C4-2B (cell line): ENCODE measurements at regions not wholly inside any gene's neighbourhood (a gene's known extent, or its start where the extent isn't known, plus 50 kb on each side); places are given as distances from the start of the nearest gene placed in this dataset.

Experiments used
- ZFX ChIP-seq: fragments of 450-650 bp; IDR thresholded peaks from 2 replicates; pipeline ENCODE4 v1.6.1; 2017
- TF ChIP-seq, protein P1 (sequence below): fragments of 450-650 bp; conservative IDR thresholded peaks from 2 replicates; pipeline ENCODE4 v1.5.1; 2017; ENCODE audit warnings: mild to moderate bottlenecking

DNA sequence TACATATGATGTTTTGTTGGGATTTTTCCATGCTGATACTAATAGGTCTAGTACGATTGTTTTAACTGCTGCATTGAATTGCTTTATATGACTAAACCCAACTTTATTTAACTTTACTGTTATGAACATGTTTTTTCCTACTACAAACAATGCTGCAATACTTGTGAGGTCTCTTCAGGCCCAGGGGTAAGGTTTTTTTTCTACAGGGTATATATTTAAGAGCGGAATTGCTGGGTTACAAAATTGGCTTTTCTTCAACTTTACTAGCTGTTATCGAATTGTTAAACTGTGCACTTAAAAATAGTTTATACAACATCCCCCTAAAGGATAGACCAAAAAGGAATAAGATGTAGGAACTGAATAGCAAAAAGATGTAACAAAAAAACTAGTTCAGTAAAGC, 78.5 kb upstream of the TMEM178A start:
- TF ChIP-seq, protein P1, sequence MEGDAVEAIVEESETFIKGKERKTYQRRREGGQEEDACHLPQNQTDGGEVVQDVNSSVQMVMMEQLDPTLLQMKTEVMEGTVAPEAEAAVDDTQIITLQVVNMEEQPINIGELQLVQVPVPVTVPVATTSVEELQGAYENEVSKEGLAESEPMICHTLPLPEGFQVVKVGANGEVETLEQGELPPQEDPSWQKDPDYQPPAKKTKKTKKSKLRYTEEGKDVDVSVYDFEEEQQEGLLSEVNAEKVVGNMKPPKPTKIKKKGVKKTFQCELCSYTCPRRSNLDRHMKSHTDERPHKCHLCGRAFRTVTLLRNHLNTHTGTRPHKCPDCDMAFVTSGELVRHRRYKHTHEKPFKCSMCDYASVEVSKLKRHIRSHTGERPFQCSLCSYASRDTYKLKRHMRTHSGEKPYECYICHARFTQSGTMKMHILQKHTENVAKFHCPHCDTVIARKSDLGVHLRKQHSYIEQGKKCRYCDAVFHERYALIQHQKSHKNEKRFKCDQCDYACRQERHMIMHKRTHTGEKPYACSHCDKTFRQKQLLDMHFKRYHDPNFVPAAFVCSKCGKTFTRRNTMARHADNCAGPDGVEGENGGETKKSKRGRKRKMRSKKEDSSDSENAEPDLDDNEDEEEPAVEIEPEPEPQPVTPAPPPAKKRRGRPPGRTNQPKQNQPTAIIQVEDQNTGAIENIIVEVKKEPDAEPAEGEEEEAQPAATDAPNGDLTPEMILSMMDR, result no peak
- no peak for TF ChIP-seq ZFX
